ENCODE measurements at regions not wholly inside any gene's neighbourhood (a gene's known extent, or its start where the extent isn't known, plus 50 kb on each side); places are given as distances from the start of the nearest gene placed in this dataset.
A peak's percentile ranks its signal among the peaks of the same experiment; 100 is the strongest.

DNA sequence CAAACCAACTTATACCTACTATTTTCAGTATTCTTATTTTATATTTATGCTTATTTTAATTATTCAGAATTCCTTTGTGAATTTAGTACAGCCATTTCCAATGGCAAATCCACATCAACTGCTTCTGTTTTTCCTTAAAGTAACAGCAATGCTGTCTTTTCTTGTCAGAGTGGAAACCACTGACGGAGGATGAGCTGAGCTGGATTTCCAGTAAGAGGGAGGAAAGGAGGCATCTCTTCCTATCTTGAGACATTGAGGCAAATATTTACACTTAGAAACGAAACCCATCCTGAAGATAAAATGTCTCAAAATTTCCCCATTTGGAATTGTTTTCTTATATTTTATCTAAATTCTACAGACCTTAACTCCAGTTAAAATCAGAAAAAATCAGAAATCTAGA, 66.1 kb upstream of the SLC44A3 start:
- no peaks in the 10 kb centered on the region for H3K36me3 ChIP-seq (ENCODE audit: control insufficient read depth, insufficient read depth, low read length)
- H3K79me1 ChIP-seq (ENCODE audit: low read depth in 1 of 2, low read length in 2 of 2): no peaks in the 10 kb centered on the region
- peak overlapping the region; percentile 70 for H2BK20ac ChIP-seq (ENCODE audit: low read depth, low read length)
- DNase-seq (no peak), ATAC-seq (ENCODE audit: low read depth) (no peak)
- peak overlapping the region; percentile 83; the same call in 1 of the 2 replicates for H2BK120ac ChIP-seq (ENCODE audit: low read depth, low read length)
- peak overlapping the region; percentile 51 for H4K91ac ChIP-seq (ENCODE audit: insufficient read depth, low read depth, low read length)
- peak overlapping the region; percentile 73; the same call in 1 of the 2 replicates for H3K4ac ChIP-seq (ENCODE audit: low read depth, low read length)
- H3K23ac ChIP-seq (ENCODE audit: low read depth, low read length): no peak overlapping the region
- intact Hi-C loops (cut with micrococcal nuclease) (no loop called here), in situ Hi-C loops (cut with MboI; ENCODE audit: low sequenced_read_pairs) (no loop called here), dilution Hi-C loops (cut with HindIII; ENCODE audit: low sequenced_read_pairs, unreplicated experiment) (no loop called here)
- peaks cover 27% of the 10 kb centered on the region for H3K4me1 ChIP-seq (ENCODE audit: control insufficient read depth, insufficient read depth, low read length)
- 0 out of 2 replicates have a peak overlapping the region, but pooled peaks have one; percentile 59 for H3K14ac ChIP-seq (replicated peaks; ENCODE audit: low read depth, low read length)
- TF ChIP-seq POLR2A (IDR thresholded peaks at IDR 0.05; ENCODE audit: low read depth, low read length): no peak
- no peak for TF ChIP-seq CHD1 (IDR thresholded peaks at IDR 0.05; ENCODE audit: low read depth, low read length)
- TF ChIP-seq CEBPB (IDR thresholded peaks at IDR 0.05; ENCODE audit: low read depth, low read length): no peak
- TF ChIP-seq RFX5 (IDR thresholded peaks at IDR 0.05; ENCODE audit: low read depth, low read length): no peak
- no peak for TF ChIP-seq RAD21 (IDR thresholded peaks at IDR 0.05; ENCODE audit: low read length)
- TF ChIP-seq BHLHE40 (IDR thresholded peaks at IDR 0.05; ENCODE audit: low read depth, low read length): no peak
- no peak for TF ChIP-seq MAZ (IDR thresholded peaks at IDR 0.05; ENCODE audit: borderline replicate concordance, low read depth, low read length)
- TF ChIP-seq, protein P1, sequence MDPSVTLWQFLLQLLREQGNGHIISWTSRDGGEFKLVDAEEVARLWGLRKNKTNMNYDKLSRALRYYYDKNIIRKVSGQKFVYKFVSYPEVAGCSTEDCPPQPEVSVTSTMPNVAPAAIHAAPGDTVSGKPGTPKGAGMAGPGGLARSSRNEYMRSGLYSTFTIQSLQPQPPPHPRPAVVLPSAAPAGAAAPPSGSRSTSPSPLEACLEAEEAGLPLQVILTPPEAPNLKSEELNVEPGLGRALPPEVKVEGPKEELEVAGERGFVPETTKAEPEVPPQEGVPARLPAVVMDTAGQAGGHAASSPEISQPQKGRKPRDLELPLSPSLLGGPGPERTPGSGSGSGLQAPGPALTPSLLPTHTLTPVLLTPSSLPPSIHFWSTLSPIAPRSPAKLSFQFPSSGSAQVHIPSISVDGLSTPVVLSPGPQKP (IDR thresholded peaks at IDR 0.05; ENCODE audit: borderline replicate concordance, low read depth, low read length): no peak
- no peak for TF ChIP-seq MAFK (IDR thresholded peaks at IDR 0.05; ENCODE audit: low read depth, low read length)
- TF ChIP-seq, protein P2, sequence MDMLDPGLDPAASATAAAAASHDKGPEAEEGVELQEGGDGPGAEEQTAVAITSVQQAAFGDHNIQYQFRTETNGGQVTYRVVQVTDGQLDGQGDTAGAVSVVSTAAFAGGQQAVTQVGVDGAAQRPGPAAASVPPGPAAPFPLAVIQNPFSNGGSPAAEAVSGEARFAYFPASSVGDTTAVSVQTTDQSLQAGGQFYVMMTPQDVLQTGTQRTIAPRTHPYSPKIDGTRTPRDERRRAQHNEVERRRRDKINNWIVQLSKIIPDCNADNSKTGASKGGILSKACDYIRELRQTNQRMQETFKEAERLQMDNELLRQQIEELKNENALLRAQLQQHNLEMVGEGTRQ (IDR thresholded peaks at IDR 0.05; ENCODE audit: low read depth, low read length): no peak
- no peaks in the 10 kb centered on the region for H4K20me1 ChIP-seq (ENCODE audit: insufficient read depth, low read length)
- peak overlapping the region; percentile 81 for H2BK15ac ChIP-seq (ENCODE audit: low read depth, low read length)
- peaks cover 3% of the 10 kb centered on the region; the same call in 1 of the 2 replicates for H3K9me3 ChIP-seq (ENCODE audit: control insufficient read depth, insufficient read depth, low read length)
- no peak overlapping the region for H3K4me3 ChIP-seq (ENCODE audit: insufficient read depth, low read depth, low read length)
- H3K9me1 ChIP-seq (ENCODE audit: insufficient read depth, low read length): peaks cover 18% of the 10 kb centered on the region
- H2AFZ ChIP-seq (replicated peaks; ENCODE audit: low read length, poor library complexity): no peak overlapping the region
- H3K18ac ChIP-seq (ENCODE audit: low read depth, low read length): peak overlapping the region; percentile 71; the same call in 1 of the 2 replicates
- no peak overlapping the region for H3K56ac ChIP-seq (ENCODE audit: extremely low read depth, insufficient read depth, low read length)
- peak overlapping the region; percentile 37; the same call in 1 of the 2 replicates for H3K27ac ChIP-seq (ENCODE audit: insufficient read depth, low read length)
- H4K8ac ChIP-seq (ENCODE audit: low read depth in 2 of 2, low read length in 2 of 2): peak overlapping the region; percentile 14 to 32; a peak in 2 of 4 replicates
- peak overlapping the region; percentile 54; the same call in 1 of the 2 replicates for H4K5ac ChIP-seq (ENCODE audit: low read depth, low read length)
- H2AK9ac ChIP-seq (replicated peaks; ENCODE audit: low read depth, low read length, poor library complexity): no peak overlapping the region
- H3K9ac ChIP-seq (ENCODE audit: low read depth, low read length): no peak overlapping the region
- CTCF ChIA-PET: no interaction called here
- no TSS peak for BruUV-seq (replicated peaks)
- POLR2A ChIA-PET (ENCODE audit: unreplicated experiment): interaction anchor here (0.6 kb wide), 1 partner anchor 1560 kb away, joined by 3 read pairs; no protein-coding TSS in a partner anchor
- no CpG with 5 or more reads among the region's 2 CpGs for WGBS, 2 experiments (ENCODE audit: extremely low coverage in 2 of 2, insufficient read length in 1 of 2)
- H3K27me3 ChIP-seq (ENCODE audit: control insufficient read depth, insufficient read depth, low read length): no peaks in the 10 kb centered on the region
- no peak overlapping the region for H3K4me2 ChIP-seq (ENCODE audit: low read depth, low read length)
- H2AK5ac ChIP-seq (ENCODE audit: low read depth, low read length): peak overlapping the region; percentile 68; the same call in 1 of the 2 replicates
- peak overlapping the region; percentile 86 for H2BK5ac ChIP-seq (ENCODE audit: low read depth, low read length, poor library complexity, severe bottlenecking)
